DND-41 (cell line): ENCODE measurements at regions not wholly inside any gene's neighbourhood (a gene's known extent, or its start where the extent isn't known, plus 50 kb on each side); places are given as distances from the start of the nearest gene placed in this dataset.

Source experiments
- CTCF ChIP-seq: IDR thresholded peaks from 2 replicates; pipeline ENCODE4 v1.5.1; 2012; ENCODE audit warnings: borderline replicate concordance, low read length, moderate library complexity, mild to moderate bottlenecking; ENCODE audit not compliant: poor library complexity, severe bottlenecking; ENCODE audit errors: extremely low read depth
- EZH2 ChIP-seq: IDR thresholded peaks from 3 replicates; pipeline ENCODE4 v1.6.1; 2012; ENCODE audit warnings: borderline replicate concordance, low read depth, mild to moderate bottlenecking, moderate library complexity, low read length, inconsistent platforms; ENCODE audit not compliant: severe bottlenecking

GRCh38 chr16:14333361-14333760 lies 262.2 kb downstream of the MRTFB start:
- TF ChIP-seq CTCF (no peak), EZH2 (no peak)
